HG03064 (cell line): ENCODE measurements at regions not wholly inside any gene's neighbourhood (a gene's known extent, or its start where the extent isn't known, plus 50 kb on each side); places are given as distances from the start of the nearest gene placed in this dataset.
"Not testable (repeated sequence)": the region's sequence is repeated elsewhere in the genome, so short reads cannot be mapped to it uniquely, and the experiment has no call there.

Source experiments
- ATAC-seq: cut with Tn5 transposase; IDR thresholded peaks from one replicate; pipeline ENCODE4 v1.9.1; 2021; ENCODE audit warnings: low read depth; ENCODE audit not compliant: unreplicated experiment

GRCh38 chr3:74426571-74426970 is 187.9 kb downstream of the CNTN3 start:
- no peak for ATAC-seq

DNA sequence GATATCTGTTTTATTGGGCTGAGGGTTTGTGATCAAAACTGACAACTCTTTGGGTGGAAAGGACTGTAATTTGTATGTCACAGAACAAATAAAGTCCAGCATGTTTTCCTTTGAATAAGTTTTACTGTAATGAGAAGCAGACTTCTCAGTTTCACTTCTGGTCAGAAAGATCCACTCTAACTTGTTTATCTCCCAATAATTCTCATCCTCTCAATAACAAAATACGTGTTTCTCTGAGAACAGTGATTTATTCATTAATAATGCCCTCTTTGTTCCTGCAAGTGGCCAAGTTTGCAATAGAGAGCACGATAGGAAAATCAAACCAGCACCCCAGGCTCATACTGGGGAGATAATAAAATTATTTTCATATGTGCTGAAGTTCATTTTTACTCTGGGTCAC is 190.6 kb downstream of the CNTN3 start:
- ATAC-seq = no peak

GRCh38 chr3:74420538-74421124 is 193.8 kb downstream of the CNTN3 start:
- no peak for ATAC-seq

DNA sequence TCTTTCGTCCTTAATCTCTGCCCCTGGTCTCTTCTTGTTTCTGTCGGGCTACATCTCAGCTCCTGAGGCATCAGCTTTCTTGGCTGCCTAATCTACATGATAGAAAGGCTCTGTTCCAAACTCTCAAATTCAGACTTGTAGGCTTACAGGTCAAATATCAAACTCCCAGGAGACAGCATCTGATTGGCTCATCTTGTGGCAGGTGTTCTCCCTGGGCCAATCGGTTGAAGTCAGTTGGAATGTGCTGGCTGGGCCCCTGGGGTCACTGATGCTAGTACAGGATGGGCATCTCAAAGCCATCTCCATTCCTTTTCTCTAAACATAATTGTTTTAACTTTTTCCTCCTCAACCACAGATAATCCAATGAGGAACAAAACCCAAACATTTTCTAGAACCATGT is 198.7 kb downstream of the CNTN3 start:
- no peak for ATAC-seq

DNA sequence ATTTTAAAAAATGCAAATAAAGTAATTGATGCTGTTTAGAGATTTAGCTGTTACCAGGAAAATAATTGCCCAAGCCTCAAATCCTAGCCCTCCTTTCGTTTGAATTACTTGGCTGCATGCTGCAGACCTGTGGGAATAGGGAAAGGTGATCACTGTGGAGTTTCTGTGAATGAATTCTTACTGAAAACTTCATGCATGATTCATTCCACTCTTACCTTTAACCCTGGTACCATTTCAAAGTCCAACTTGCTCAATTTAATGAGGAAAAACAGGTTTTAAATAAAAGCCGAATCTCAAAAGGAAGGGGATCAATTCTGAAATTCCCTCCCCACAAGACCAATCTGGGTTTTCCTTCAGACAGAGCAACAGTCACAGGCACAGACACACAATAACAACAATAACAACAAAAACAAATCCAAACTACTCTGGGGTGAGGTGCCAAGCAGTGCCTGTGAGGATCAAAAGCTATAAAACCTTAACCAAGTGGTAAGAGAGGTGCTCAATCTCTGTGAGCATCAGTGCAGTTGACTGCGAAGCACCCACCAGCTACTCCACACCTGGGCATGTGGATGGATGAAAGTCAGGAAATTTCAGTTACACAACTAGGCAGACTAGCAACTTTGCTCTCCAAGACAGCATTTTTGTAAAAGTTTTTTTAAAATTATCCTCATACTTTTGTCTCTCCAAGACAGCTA is 200.8 kb downstream of the CNTN3 start:
- no peak for ATAC-seq

DNA sequence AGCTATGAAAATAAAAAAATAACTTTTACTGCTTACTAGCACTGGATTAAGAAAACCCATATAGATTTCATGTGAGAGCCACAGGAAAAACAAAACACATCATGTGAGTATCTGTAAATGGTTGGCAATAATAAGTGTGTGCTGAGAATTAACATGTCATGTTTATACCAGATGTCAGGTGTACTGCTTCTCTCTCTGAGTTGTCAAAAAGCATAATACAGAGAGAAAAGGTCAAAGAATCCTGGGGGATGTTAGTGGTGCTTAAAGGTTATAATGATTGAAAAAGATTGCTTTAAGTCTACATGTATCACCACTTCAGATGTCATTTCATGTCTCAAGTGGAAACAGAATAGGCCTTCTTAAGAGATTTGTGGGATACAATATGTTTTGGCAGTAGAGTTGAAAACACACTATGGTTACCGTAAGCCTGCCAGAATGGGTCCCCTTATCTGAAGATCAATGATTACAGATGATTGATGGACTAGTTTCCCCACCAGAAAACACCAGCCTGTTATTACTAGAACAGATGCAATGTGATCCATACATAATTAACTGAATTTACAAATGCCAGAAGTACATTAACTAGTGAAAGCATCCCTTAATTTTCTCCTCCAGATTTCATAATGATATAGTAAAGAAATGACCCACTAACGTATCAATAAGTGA is 204.1 kb downstream of the CNTN3 start:
- no peak for ATAC-seq

DNA sequence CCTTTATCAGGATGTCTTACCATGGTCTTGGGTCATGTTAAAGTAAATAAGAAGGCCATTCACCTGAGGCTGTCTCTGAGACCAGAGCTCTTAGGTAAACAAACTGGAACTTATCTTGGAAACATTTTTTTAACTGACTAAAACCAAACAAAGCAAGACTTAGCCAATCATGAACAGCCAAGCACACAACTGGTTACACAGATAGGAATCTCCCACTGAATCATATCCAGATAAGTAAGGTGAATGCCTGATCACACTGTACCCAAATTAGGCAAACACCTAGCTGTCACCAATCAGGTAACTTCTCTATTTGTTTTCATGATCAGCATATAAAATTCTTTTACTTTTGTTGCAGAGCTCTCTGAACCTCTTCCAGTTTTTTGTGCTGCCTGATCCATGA is 205.4 kb downstream of the CNTN3 start:
- no peak for ATAC-seq

- ATAC-seq = no peak
Measured at GRCh38 chr3:74403307-74403706, 211.2 kb downstream of the CNTN3 start.

- no peak for ATAC-seq
Measured at GRCh38 chr3:74402821-74403220, 211.6 kb downstream of the CNTN3 start.

- no peak for ATAC-seq
Measured at GRCh38 chr3:74393426-74393825, 221.0 kb downstream of the CNTN3 start.

DNA sequence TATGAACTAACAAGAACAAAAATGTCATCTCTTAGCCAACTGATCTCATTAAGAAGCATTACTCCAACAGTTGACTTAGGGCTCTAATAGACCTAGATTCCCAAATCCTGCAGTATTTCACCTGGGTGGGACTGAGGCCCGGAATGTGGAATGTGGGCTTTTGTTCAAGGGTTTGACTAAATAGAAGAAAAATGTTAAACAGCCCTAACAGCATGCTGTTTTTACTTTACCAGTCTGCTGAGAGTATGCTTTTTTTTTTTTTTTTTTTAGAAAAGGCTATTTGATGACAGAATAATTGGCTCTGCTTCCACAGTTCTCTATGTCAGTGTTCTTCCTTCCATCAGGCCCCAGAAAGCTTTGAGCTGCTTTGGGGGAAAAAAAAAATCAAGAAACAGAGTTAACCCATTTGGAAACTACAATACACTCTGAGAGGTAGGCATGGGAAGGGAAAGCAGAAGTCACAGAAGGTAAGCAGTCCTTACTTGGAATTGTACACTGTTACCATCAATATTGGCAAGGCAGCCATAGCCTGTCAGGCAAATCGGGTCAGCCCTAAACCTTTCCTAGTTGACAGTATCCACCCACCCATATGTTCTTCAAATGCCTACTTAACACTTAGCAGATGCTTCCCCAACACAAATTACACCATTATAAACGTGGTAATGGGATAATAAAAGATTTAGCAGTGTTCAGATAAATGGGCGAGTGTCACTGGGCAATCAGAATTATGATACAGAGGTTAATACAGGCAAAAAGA is 224.2 kb downstream of the CNTN3 start:
- ATAC-seq = no peak

DNA sequence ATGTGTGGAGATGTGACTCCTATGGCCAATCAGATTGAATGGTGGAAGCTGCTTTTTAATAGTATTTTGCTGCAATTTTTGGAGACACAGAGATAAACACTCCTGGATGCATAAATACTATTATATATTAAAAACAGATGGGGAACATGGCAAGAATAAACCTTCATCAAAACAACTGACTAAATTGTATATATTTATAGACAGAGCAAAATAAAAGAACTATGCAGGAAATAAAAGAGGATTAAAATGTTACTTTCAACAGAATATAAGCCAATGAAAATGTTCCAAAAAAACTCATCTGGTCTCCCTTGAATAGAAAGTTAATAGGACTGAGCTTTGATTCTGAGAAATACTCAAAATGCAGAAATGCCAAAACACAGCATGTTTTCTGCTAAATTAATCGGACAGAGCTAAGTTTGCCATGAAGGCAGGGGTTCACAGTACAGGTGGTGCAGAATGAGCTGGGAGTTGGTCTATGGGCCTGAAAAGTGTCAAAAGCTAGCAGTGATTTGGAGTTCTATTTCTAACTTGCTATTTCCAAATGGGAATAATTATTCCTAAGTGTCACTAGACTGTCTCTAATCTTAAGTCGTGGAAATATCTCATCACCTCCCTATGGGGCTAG is 227.2 kb downstream of the CNTN3 start:
- no peak for ATAC-seq

- no peak for ATAC-seq
Measured at GRCh38 chr3:74384159-74384558, 230.3 kb downstream of the CNTN3 start.

GRCh38 chr3:74377669-74378068 is 236.8 kb downstream of the CNTN3 start:
- ATAC-seq = no peak

GRCh38 chr3:74376323-74376722 is 238.1 kb downstream of the CNTN3 start:
- ATAC-seq = not testable (repeated sequence)

DNA sequence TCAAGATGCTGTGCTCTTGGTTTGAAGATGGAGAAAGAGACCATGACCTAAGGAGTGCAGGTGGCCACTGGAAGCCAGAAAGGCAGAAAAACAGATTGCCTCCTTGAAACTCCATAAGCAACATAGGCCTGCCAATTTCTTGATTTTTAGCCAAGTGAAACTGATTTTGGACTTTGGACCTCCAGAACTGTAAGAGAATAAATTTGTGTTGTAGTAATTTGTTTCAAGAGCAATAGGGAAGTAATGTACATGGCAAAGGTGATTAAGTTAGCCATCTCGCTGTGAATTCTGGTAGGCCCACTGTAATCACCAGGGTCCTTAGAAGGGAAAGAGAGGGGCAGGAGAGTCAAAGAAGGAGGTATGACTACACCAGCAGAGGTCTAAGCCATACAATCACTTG is 238.8 kb downstream of the CNTN3 start:
- no peak for ATAC-seq

GRCh38 chr3:74372743-74373142 is 241.7 kb downstream of the CNTN3 start:
- ATAC-seq = no peak

DNA sequence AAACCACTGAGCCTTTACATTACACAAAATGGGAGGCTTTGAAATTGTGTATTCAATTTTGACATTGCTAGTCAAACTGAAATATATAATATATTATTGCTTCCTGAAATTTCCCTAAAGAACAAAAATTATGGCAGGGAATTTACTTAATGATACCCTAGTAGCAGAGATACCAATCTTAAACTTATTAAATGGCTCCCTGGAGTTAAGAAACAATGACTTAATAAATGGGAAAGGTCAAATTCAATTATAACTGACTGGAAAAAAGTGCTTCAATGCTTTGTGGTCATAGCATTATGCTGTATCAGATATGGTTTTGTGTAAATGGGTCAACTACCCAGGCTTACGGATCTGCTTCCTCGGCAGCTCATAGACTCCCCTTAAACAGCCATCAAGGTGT is 244.1 kb downstream of the CNTN3 start:
- ATAC-seq = no peak

GRCh38 chr3:74366331-74366730 is 248.1 kb downstream of the CNTN3 start:
- no peak for ATAC-seq

GRCh38 chr3:74363346-74363745 is 251.1 kb downstream of the CNTN3 start:
- ATAC-seq = no peak

DNA sequence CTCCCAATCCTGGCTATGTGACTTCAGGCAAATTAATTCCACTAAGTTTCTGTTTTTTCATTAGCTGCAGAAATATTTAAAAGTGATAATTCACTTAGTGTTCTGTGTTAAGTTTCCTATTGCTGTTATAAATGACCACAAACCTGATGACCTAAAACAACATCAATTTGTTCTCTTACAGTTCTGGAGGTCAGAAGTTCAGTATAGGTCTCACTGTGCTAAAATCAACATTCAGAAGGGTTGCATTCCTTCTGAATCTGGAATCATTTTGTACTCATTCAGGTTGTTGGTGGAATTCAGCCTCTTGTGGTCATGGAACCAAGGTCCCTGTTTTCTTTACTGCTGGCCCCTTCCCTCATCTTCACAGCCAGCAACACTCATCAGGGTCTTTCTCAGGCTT is 254.1 kb downstream of the CNTN3 start:
- ATAC-seq = no peak
